OCI-LY7 (cell line): ENCODE measurements at regions not wholly inside any gene's neighbourhood (a gene's known extent, or its start where the extent isn't known, plus 50 kb on each side); places are given as distances from the start of the nearest gene placed in this dataset.

Source experiments
- EZH2phosphoT487 ChIP-seq: fragments of 200-600 bp; sonication (generic); IDR thresholded peaks from 2 replicates; pipeline ENCODE4 v1.6.1; 2018; ENCODE audit warnings: low read depth, borderline replicate concordance, mild to moderate bottlenecking, mixed run types, antibody characterized with exemption, low read length, moderate library complexity, mixed read lengths
- TF ChIP-seq, protein P1 (sequence below): fragments of 200-600 bp; sonication (generic); conservative IDR thresholded peaks from 2 replicates; pipeline ENCODE4 v1.5.1; 2014; ENCODE audit warnings: mild to moderate bottlenecking, antibody characterized with exemption, low read length, moderate library complexity, mixed read lengths

GRCh38 chr13:50626101-50626547, 217.4 kb downstream of the DLEU7 start:
- TF ChIP-seq, protein P1, sequence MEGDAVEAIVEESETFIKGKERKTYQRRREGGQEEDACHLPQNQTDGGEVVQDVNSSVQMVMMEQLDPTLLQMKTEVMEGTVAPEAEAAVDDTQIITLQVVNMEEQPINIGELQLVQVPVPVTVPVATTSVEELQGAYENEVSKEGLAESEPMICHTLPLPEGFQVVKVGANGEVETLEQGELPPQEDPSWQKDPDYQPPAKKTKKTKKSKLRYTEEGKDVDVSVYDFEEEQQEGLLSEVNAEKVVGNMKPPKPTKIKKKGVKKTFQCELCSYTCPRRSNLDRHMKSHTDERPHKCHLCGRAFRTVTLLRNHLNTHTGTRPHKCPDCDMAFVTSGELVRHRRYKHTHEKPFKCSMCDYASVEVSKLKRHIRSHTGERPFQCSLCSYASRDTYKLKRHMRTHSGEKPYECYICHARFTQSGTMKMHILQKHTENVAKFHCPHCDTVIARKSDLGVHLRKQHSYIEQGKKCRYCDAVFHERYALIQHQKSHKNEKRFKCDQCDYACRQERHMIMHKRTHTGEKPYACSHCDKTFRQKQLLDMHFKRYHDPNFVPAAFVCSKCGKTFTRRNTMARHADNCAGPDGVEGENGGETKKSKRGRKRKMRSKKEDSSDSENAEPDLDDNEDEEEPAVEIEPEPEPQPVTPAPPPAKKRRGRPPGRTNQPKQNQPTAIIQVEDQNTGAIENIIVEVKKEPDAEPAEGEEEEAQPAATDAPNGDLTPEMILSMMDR: no peak
- no peak for TF ChIP-seq EZH2phosphoT487
